IMR-90 (cell line): ENCODE measurements at regions not wholly inside any gene's neighbourhood (a gene's known extent, or its start where the extent isn't known, plus 50 kb on each side); places are given as distances from the start of the nearest gene placed in this dataset.

Source experiments
- ATAC-seq: fragments of 200-7000 bp; cut with Tn5 transposase; 2 replicates; pipeline ENCODE4 v1.9.1; 2020; ENCODE audit warnings: low read depth, mild to moderate bottlenecking, moderate library complexity
- BruUV-seq: library from RNA; stranded (reverse); fragments of 400-500 nt; replicated peaks from 2 replicates; lab custom pipeline; 2021; lab: Mats Ljungman, UMichigan
- CTCF ChIA-PET: fragments of 300-600 bp; formaldehyde crosslinking; extraction: SDS; loops from one replicate; lab custom pipeline; 2021; ENCODE audit warnings: antibody characterized with exemption; lab: Yijun Ruan, JAX
- POLR2A ChIA-PET: fragments of 300-600 bp; sonication (Branson Sonifier 250); formaldehyde crosslinking; loops from one replicate; lab custom pipeline; 2022; ENCODE audit warnings: antibody characterized with exemption; ENCODE audit not compliant: unreplicated experiment; lab: Charles Lee
- DNase-seq: peaks from one replicate; pipeline ENCODE4 v3.0.0; 2013
- H2AFZ ChIP-seq: replicated peaks from 2 replicates; pipeline ENCODE3; 2013; ENCODE audit warnings: low read length, mild to moderate bottlenecking; ENCODE audit not compliant: poor library complexity
- H2AK5ac ChIP-seq: 2 replicates; pipeline ENCODE4 v1.6.1; 2013; ENCODE audit warnings: low read depth, low read length, inconsistent platforms
- H2AK9ac ChIP-seq: replicated peaks from 2 replicates; pipeline ENCODE3; 2013; ENCODE audit warnings: mild to moderate bottlenecking, low read depth, low read length, moderate library complexity; ENCODE audit not compliant: poor library complexity
- H2BK120ac ChIP-seq: 2 replicates; pipeline ENCODE4 v1.6.1; 2013; ENCODE audit warnings: low read depth, low read length, inconsistent platforms
- H2BK15ac ChIP-seq: 3 replicates; pipeline ENCODE4 v1.6.1; 2013; ENCODE audit warnings: low read depth, low read length, inconsistent platforms
- H2BK20ac ChIP-seq: 2 replicates; pipeline ENCODE4 v1.6.1; 2013; ENCODE audit warnings: low read depth, mild to moderate bottlenecking, inconsistent platforms, low read length, moderate library complexity
- H2BK5ac ChIP-seq: 2 replicates; pipeline ENCODE4 v1.6.1; 2013; ENCODE audit warnings: mild to moderate bottlenecking, low read depth, low read length, inconsistent platforms; ENCODE audit not compliant: poor library complexity, severe bottlenecking
- H3K14ac ChIP-seq: replicated peaks from 2 replicates; pipeline ENCODE4 v1.6.1; 2013; ENCODE audit warnings: low read depth, low read length, inconsistent platforms
- H3K18ac ChIP-seq: 2 replicates; pipeline ENCODE4 v1.6.1; 2013; ENCODE audit warnings: low read depth, low read length, control low read depth
- H3K23ac ChIP-seq: 2 replicates; pipeline ENCODE4 v1.6.1; 2013; ENCODE audit warnings: low read depth, low read length, inconsistent platforms
- H3K27ac ChIP-seq: 2 replicates; pipeline ENCODE4 v1.5.1; 2013; ENCODE audit warnings: mild to moderate bottlenecking, control low read depth, low read length; ENCODE audit not compliant: insufficient read depth
- H3K27me3 ChIP-seq: 2 replicates; pipeline ENCODE4 v1.6.1; 2013; ENCODE audit warnings: low read length; ENCODE audit not compliant: control insufficient read depth, insufficient read depth
- H3K36me3 ChIP-seq: 2 replicates; pipeline ENCODE4 v1.6.1; 2013; ENCODE audit warnings: low read length, mixed read lengths; ENCODE audit not compliant: control insufficient read depth, insufficient read depth
- H3K4ac ChIP-seq: 2 replicates; pipeline ENCODE4 v1.6.1; 2013; ENCODE audit warnings: low read depth, low read length, inconsistent platforms
- H3K4me1 ChIP-seq: 2 replicates; pipeline ENCODE4 v1.6.1; 2013; ENCODE audit warnings: low read length, mixed read lengths; ENCODE audit not compliant: control insufficient read depth, insufficient read depth
- H3K4me2 ChIP-seq: 2 replicates; pipeline ENCODE4 v1.6.1; 2013; ENCODE audit warnings: low read depth, mild to moderate bottlenecking, control low read depth, low read length, moderate library complexity
- H3K4me3 ChIP-seq: 2 replicates; pipeline ENCODE4 v1.5.1; 2013; ENCODE audit warnings: low read depth, mild to moderate bottlenecking, control low read depth, low read length, moderate library complexity; ENCODE audit not compliant: insufficient read depth
- H3K56ac ChIP-seq: 2 replicates; pipeline ENCODE4 v1.6.1; 2013; ENCODE audit warnings: low read length, inconsistent platforms; ENCODE audit not compliant: insufficient read depth; ENCODE audit errors: extremely low read depth
- H3K79me1 ChIP-seq, 2 experiments: 2 replicates each; pipeline ENCODE4 v1.6.1; 2013; ENCODE audit warnings: low read length in 2 of 2, inconsistent platforms in 1 of 2, low read depth in 1 of 2
- H3K9ac ChIP-seq: 2 replicates; pipeline ENCODE4 v1.6.1; 2013; ENCODE audit warnings: low read depth, low read length, control low read depth
- H3K9me1 ChIP-seq: 2 replicates; pipeline ENCODE4 v1.6.1; 2013; ENCODE audit warnings: low read length, inconsistent platforms; ENCODE audit not compliant: insufficient read depth
- H3K9me3 ChIP-seq: 2 replicates; pipeline ENCODE4 v1.6.1; 2013; ENCODE audit warnings: low read length; ENCODE audit not compliant: control insufficient read depth, insufficient read depth
- H4K20me1 ChIP-seq: 2 replicates; pipeline ENCODE4 v1.6.1; 2013; ENCODE audit warnings: low read length, inconsistent platforms; ENCODE audit not compliant: insufficient read depth
- H4K5ac ChIP-seq: 2 replicates; pipeline ENCODE4 v1.6.1; 2013; ENCODE audit warnings: mild to moderate bottlenecking, low read depth, low read length, control low read depth
- H4K8ac ChIP-seq, 2 experiments: 2 replicates each; pipeline ENCODE4 v1.6.1; 2013; ENCODE audit warnings: low read depth in 2 of 2, low read length in 2 of 2, control low read depth in 1 of 2, inconsistent platforms in 1 of 2
- H4K91ac ChIP-seq: 2 replicates; pipeline ENCODE4 v1.6.1; 2013; ENCODE audit warnings: low read depth, low read length, inconsistent platforms; ENCODE audit not compliant: insufficient read depth
- BHLHE40 ChIP-seq: fragments of 150-350 bp; IDR thresholded peaks from 2 replicates; pipeline ENCODE4 v1.6.1; 2016; ENCODE audit warnings: mild to moderate bottlenecking, low read depth, low read length
- CEBPB ChIP-seq: IDR thresholded peaks from 2 replicates; pipeline ENCODE4 v1.6.1; 2012; ENCODE audit warnings: low read depth, low read length, improper control_type of control experiment
- CHD1 ChIP-seq: IDR thresholded peaks from 2 replicates; pipeline ENCODE4 v1.6.1; 2012; ENCODE audit warnings: low read depth, low read length, improper control_type of control experiment
- CTCF ChIP-seq: conservative IDR thresholded peaks from 2 replicates; pipeline ENCODE4 v1.5.1; 2012; ENCODE audit warnings: mild to moderate bottlenecking, low read depth, low read length, improper control_type of control experiment
- ELK1 ChIP-seq: fragments of 150-350 bp; IDR thresholded peaks from 2 replicates; pipeline ENCODE4 v1.6.1; 2016; ENCODE audit warnings: low read depth, mild to moderate bottlenecking, low read length, moderate library complexity, borderline replicate concordance
- FOS ChIP-seq: fragments of 150-350 bp; IDR thresholded peaks from 2 replicates; pipeline ENCODE4 v1.6.1; 2016; ENCODE audit warnings: low read depth, low read length
- MAFK ChIP-seq: IDR thresholded peaks from 2 replicates; pipeline ENCODE4 v1.6.1; 2012; ENCODE audit warnings: low read depth, low read length, improper control_type of control experiment
- MAZ ChIP-seq: IDR thresholded peaks from 2 replicates; pipeline ENCODE4 v1.6.1; 2012; ENCODE audit warnings: low read depth, mild to moderate bottlenecking, low read length, improper control_type of control experiment, moderate library complexity, borderline replicate concordance
- MXI1 ChIP-seq: IDR thresholded peaks from 2 replicates; pipeline ENCODE4 v1.6.1; 2012; ENCODE audit warnings: low read depth, mild to moderate bottlenecking, low read length, moderate library complexity, borderline replicate concordance
- NFE2L2 ChIP-seq: fragments of 150-350 bp; IDR thresholded peaks from 2 replicates; pipeline ENCODE4 v1.6.1; 2016; ENCODE audit warnings: low read depth, mild to moderate bottlenecking, low read length
- POLR2A ChIP-seq: IDR thresholded peaks from 2 replicates; pipeline ENCODE4 v1.6.1; 2012; ENCODE audit warnings: mild to moderate bottlenecking, low read depth, low read length
- RAD21 ChIP-seq: IDR thresholded peaks from 2 replicates; pipeline ENCODE4 v1.6.1; 2012; ENCODE audit warnings: low read length, improper control_type of control experiment
- RCOR1 ChIP-seq: IDR thresholded peaks from 2 replicates; pipeline ENCODE4 v1.6.1; 2012; ENCODE audit warnings: mild to moderate bottlenecking, low read length, improper control_type of control experiment; ENCODE audit not compliant: insufficient replicate concordance
- RFX5 ChIP-seq: IDR thresholded peaks from 2 replicates; pipeline ENCODE4 v1.8.0; 2012; ENCODE audit warnings: low read depth, mild to moderate bottlenecking, low read length, moderate library complexity
- SMC3 ChIP-seq: fragments of 150-350 bp; IDR thresholded peaks from 2 replicates; pipeline ENCODE4 v1.6.1; 2016; ENCODE audit warnings: low read depth, mild to moderate bottlenecking, antibody characterized with exemption, low read length, moderate library complexity
- USF2 ChIP-seq: fragments of 150-350 bp; IDR thresholded peaks from 2 replicates; pipeline ENCODE4 v1.6.1; 2017; ENCODE audit warnings: mild to moderate bottlenecking, antibody characterized with exemption, low read length, low read depth
- WGBS, 2 experiments: methylation state at CpG; one replicate each; pipeline versions ENCODE4 v1.1.5 to v1.1.7; 2013; ENCODE audit warnings: missing lambda C conversion rate in 2 of 2; ENCODE audit not compliant: insufficient read length in 1 of 2; ENCODE audit errors: extremely low coverage in 2 of 2; 5-methylcytosine and 5-hydroxymethylcytosine counted together
- dilution Hi-C: fragments of 300-500 bp; cut with HindIII; formaldehyde crosslinking; loops from one replicate; pipeline ENCODE4 v1.14.3; 2018; ENCODE audit warnings: low sequenced_read_pairs; ENCODE audit not compliant: unreplicated experiment
- in situ Hi-C: fragments of 300-500 bp; cut with MboI; formaldehyde crosslinking; loops from 3 replicates; pipeline ENCODE4 v1.14.3; 2019; ENCODE audit warnings: low sequenced_read_pairs, inconsistent platforms, mixed read lengths
- intact Hi-C: fragments of 100-400 bp; cut with micrococcal nuclease; formaldehyde crosslinking; loops from 2 replicates; pipeline ENCODE4 v1.10.0; 2022

GRCh38 chr10:55793024-55793423, 568.0 kb downstream of the ZWINT start:
- BruUV-seq: no TSS peak
- H2AK5ac ChIP-seq: no peak overlapping the region
- dilution Hi-C loops: no loop called here
- no peak overlapping the region for H4K91ac ChIP-seq
- no peak overlapping the region for H2BK5ac ChIP-seq
- no peak overlapping the region for H4K5ac ChIP-seq
- no peaks in the 10 kb centered on the region for H3K36me3 ChIP-seq
- H3K79me1 ChIP-seq: no peaks in the 10 kb centered on the region
- WGBS, 2 experiments: no CpG with 5 or more reads among the region's 3 CpGs
- H3K9me1 ChIP-seq: no peaks in the 10 kb centered on the region
- no peaks in the 10 kb centered on the region for H3K27me3 ChIP-seq
- no peak overlapping the region for H3K18ac ChIP-seq
- no peak overlapping the region for H2AK9ac ChIP-seq
- no peaks in the 10 kb centered on the region for H4K20me1 ChIP-seq
- H3K27ac ChIP-seq: no peak overlapping the region
- ChIA-PET POLR2A (no interaction called here), CTCF (no interaction called here)
- no peaks in the 10 kb centered on the region for H3K4me1 ChIP-seq
- H2BK20ac ChIP-seq: no peak overlapping the region
- no peak overlapping the region for H3K4me3 ChIP-seq
- ATAC-seq: no peak
- no peak overlapping the region for H3K4me2 ChIP-seq
- no peak for TF ChIP-seq NFE2L2
- no peak for TF ChIP-seq BHLHE40
- no peak for TF ChIP-seq MAFK
- TF ChIP-seq USF2: no peak
- TF ChIP-seq RFX5: no peak
- no peak for TF ChIP-seq MAZ
- no peak for TF ChIP-seq CHD1
- no peak for TF ChIP-seq MXI1
- TF ChIP-seq RCOR1: no peak
- no peak for TF ChIP-seq CTCF
- TF ChIP-seq CEBPB: no peak
- TF ChIP-seq ELK1: no peak
- TF ChIP-seq RAD21: no peak
- no peak for TF ChIP-seq SMC3
- no peak for TF ChIP-seq FOS
- no peak for TF ChIP-seq POLR2A
- DNase-seq: no peak
- H2AFZ ChIP-seq: no peak overlapping the region
- no peak overlapping the region for H3K56ac ChIP-seq
- no peak overlapping the region for H4K8ac ChIP-seq
- H3K9me3 ChIP-seq: 0 out of 2 replicates have a peak, but pooled peaks cover 3% of the 10 kb centered on the region
- no peak overlapping the region for H2BK120ac ChIP-seq
- intact Hi-C loops: no loop called here
- in situ Hi-C loops: no loop called here
- no peak overlapping the region for H3K23ac ChIP-seq
- no peak overlapping the region for H3K9ac ChIP-seq
- no peak overlapping the region for H3K14ac ChIP-seq
- no peak overlapping the region for H2BK15ac ChIP-seq
- H3K4ac ChIP-seq: no peak overlapping the region
